B cell (primary cell): ENCODE measurements at regions not wholly inside any gene's neighbourhood (a gene's known extent, or its start where the extent isn't known, plus 50 kb on each side); places are given as distances from the start of the nearest gene placed in this dataset.

Experiments used
- ATAC-seq: fragments of 200-7000 bp; cut with Tn5 transposase; one replicate; pipeline ENCODE4 v1.10.0; 2021; ENCODE audit warnings: low read depth, mild to moderate bottlenecking, moderate number of reproducible peaks, moderate library complexity
- CTCF ChIA-PET: fragments of 350-600 bp; sonication (Branson Sonifier 250); formaldehyde crosslinking; loops from one replicate; lab custom pipeline; 2021; ENCODE audit warnings: antibody characterized with exemption, inconsistent platforms; lab: Charles Lee
- POLR2A ChIA-PET: fragments of 350-600 bp; sonication (Branson Sonifier 250); formaldehyde crosslinking; loops from one replicate; lab custom pipeline; 2021; ENCODE audit warnings: antibody characterized with exemption; lab: Charles Lee
- DNase-seq: peaks from one replicate; pipeline ENCODE4 v3.0.0; 2013
- H2AFZ ChIP-seq: 2 replicates; pipeline ENCODE4 v1.6.1; 2012; ENCODE audit warnings: mild to moderate bottlenecking, low read depth, low read length; ENCODE audit not compliant: insufficient read depth, poor library complexity, severe bottlenecking
- H3K27ac ChIP-seq, 2 donors: 1 replicate in 1 of 2; 2 replicates in 1 of 2; pipeline ENCODE4 v1.5.1; 2012 to 2013; ENCODE audit warnings: low read length in 2 of 2, mild to moderate bottlenecking in 2 of 2, moderate library complexity in 1 of 2
- H3K27me3 ChIP-seq, 4 experiments: fragments of 200-600 bp in 1 of 4; sonication (generic) in 1 of 4; replicated peaks in 1 of 4; 1 replicate in 2 of 4; 2 replicates in 2 of 4; pipeline versions ENCODE4 v1.6.1 to v1.7.0; 2013 to 2016; ENCODE audit warnings: low read length in 3 of 4, mild to moderate bottlenecking in 2 of 4, mixed read lengths in 1 of 4, moderate library complexity in 1 of 4; ENCODE audit not compliant: insufficient read depth in 4 of 4, control insufficient read depth in 3 of 4; ENCODE audit errors: control extremely low read depth in 1 of 4
- H3K36me3 ChIP-seq, 2 experiments: replicated peaks in 1 of 2; 1 replicate in 1 of 2; 2 replicates in 1 of 2; pipeline versions ENCODE4 v1.6.1 to v1.7.1; 2013; ENCODE audit warnings: low read length in 1 of 2; ENCODE audit not compliant: insufficient read depth in 2 of 2, control insufficient read depth in 1 of 2; ENCODE audit errors: control extremely low read depth in 1 of 2, extremely low read depth in 1 of 2
- H3K4me1 ChIP-seq, 2 donors: fragments of 200-600 bp in 1 of 2; sonication (generic) in 1 of 2; 1 replicate in 1 of 2; 2 replicates in 1 of 2; pipeline versions ENCODE4 v1.5.1 to v1.6.1; 2013 to 2017; ENCODE audit warnings: low read length in 2 of 2; ENCODE audit not compliant: control insufficient read depth in 2 of 2, insufficient read depth in 2 of 2
- H3K4me2 ChIP-seq: replicated peaks from 2 replicates; pipeline ENCODE3; 2012; ENCODE audit warnings: mild to moderate bottlenecking, low read depth, low read length; ENCODE audit not compliant: poor library complexity, severe bottlenecking
- H3K4me3 ChIP-seq, 5 experiments: fragments of 200-600 bp in 1 of 5; sonication (generic) in 1 of 5; 1 replicate in 3 of 5; 2 replicates in 2 of 5; pipeline versions ENCODE4 v1.5.1 to v1.7.0; 2011 to 2016; ENCODE audit warnings: low read length in 4 of 5, mild to moderate bottlenecking in 4 of 5, low read depth in 2 of 5, control low read depth in 1 of 5, moderate library complexity in 1 of 5; ENCODE audit not compliant: insufficient read depth in 1 of 5; ENCODE audit errors: control extremely low read depth in 1 of 5, extremely low read depth in 1 of 5
- H3K79me2 ChIP-seq: fragments of 200-600 bp; sonication (generic); one replicate; pipeline ENCODE4 v1.6.0; 2016; ENCODE audit warnings: low read length; ENCODE audit not compliant: control insufficient read depth, insufficient read depth
- H3K9ac ChIP-seq: fragments of 200-600 bp; sonication (generic); 2 replicates; pipeline ENCODE4 v1.6.1; 2017; ENCODE audit warnings: mild to moderate bottlenecking, low read length, moderate library complexity
- H3K9me3 ChIP-seq, 3 donors: one replicate each; pipeline versions ENCODE4 v1.6.1 to v1.7.1; 2013; ENCODE audit warnings: low read length in 2 of 3; ENCODE audit not compliant: control insufficient read depth in 2 of 3, insufficient read depth in 1 of 3; ENCODE audit errors: control extremely low read depth in 1 of 3
- H4K20me1 ChIP-seq: 2 replicates; pipeline ENCODE4 v1.6.0; 2012; ENCODE audit warnings: mild to moderate bottlenecking, low read length; ENCODE audit not compliant: insufficient read depth, control insufficient read depth, poor library complexity, severe bottlenecking
- H3K27ac Mint-ChIP-seq: one replicate; pipeline ENCODE4 v1.8.0; 2021; ENCODE audit warnings: mixed read lengths
- H3K27me3 Mint-ChIP-seq: one replicate; pipeline ENCODE4 v1.8.0; 2021; ENCODE audit warnings: mixed read lengths
- H3K4me1 Mint-ChIP-seq: one replicate; pipeline ENCODE4 v1.8.0; 2021; ENCODE audit warnings: mixed read lengths
- H3K4me3 Mint-ChIP-seq: one replicate; pipeline ENCODE4 v1.8.0; 2021; ENCODE audit warnings: mixed read lengths
- H3K9me3 Mint-ChIP-seq: one replicate; pipeline ENCODE4 v1.8.0; 2022; ENCODE audit warnings: mixed read lengths; ENCODE audit not compliant: insufficient read depth
- CTCF ChIP-seq: fragments of 200-600 bp; IDR thresholded peaks from one replicate; pipeline ENCODE4 v1.8.0; 2022; ENCODE audit warnings: antibody characterized with exemption, mild to moderate bottlenecking
- EZH2 ChIP-seq: IDR thresholded peaks from 2 replicates; pipeline ENCODE4 v1.6.1; 2012; ENCODE audit warnings: borderline replicate concordance, low read depth, mild to moderate bottlenecking, moderate library complexity, low read length; ENCODE audit not compliant: insufficient read depth, poor library complexity, severe bottlenecking
- WGBS: methylation state at CpG from one replicate; pipeline ENCODE4 v1.1.5; 2013; ENCODE audit warnings: missing lambda C conversion rate; ENCODE audit not compliant: insufficient coverage; 5-methylcytosine and 5-hydroxymethylcytosine counted together
- intact Hi-C: fragments of 100-400 bp; cut with micrococcal nuclease; formaldehyde crosslinking; loops from one replicate; pipeline ENCODE4 v1.10.0; 2022

- H3K4me1 Mint-ChIP-seq = no peaks in the 10 kb centered on the region
- H3K9me3 ChIP-seq = no peaks in the 10 kb centered on the region
- no peak for ATAC-seq
Observed at GRCh38 chr2:175729049-175729706, 272.9 kb downstream of the LNPK start.

GRCh38 chr2:175728032-175728431 lies 274.0 kb downstream of the LNPK start:
- no peak for ATAC-seq
- H3K9ac ChIP-seq = no peak overlapping the region
- H3K9me3 Mint-ChIP-seq = no peaks in the 10 kb centered on the region
- H3K27ac ChIP-seq = no peak overlapping the region
- no peaks in the 10 kb centered on the region for H3K27me3 ChIP-seq
- TF ChIP-seq EZH2 (no peak), CTCF (no peak)
- CTCF ChIA-PET = no interaction called here
- intact Hi-C loops = no loop called here
- H3K9me3 ChIP-seq = no peaks in the 10 kb centered on the region
- H3K4me1 ChIP-seq = no peaks in the 10 kb centered on the region
- no peak overlapping the region for H3K27ac Mint-ChIP-seq
- H3K4me1 Mint-ChIP-seq = no peaks in the 10 kb centered on the region
- WGBS = 57% methylated on average over 2 of the region's 4 CpGs
- no peaks in the 10 kb centered on the region for H3K27me3 Mint-ChIP-seq
- no peaks in the 10 kb centered on the region for H3K79me2 ChIP-seq
- POLR2A ChIA-PET = no interaction called here
- no peak overlapping the region for H3K4me3 Mint-ChIP-seq
- H3K4me2 ChIP-seq = no peak overlapping the region
- DNase-seq = no peak
- no peak overlapping the region for H2AFZ ChIP-seq
- no peak overlapping the region for H3K4me3 ChIP-seq
- H4K20me1 ChIP-seq = no peaks in the 10 kb centered on the region
- no peaks in the 10 kb centered on the region for H3K36me3 ChIP-seq

More at GRCh38 chr2:175729049-175729706, 272.9 kb downstream of the LNPK start:
- Mint-ChIP-seq H3K27ac (no peak overlapping the region), H3K4me3 (no peak overlapping the region), H3K27me3 (no peaks in the 10 kb centered on the region), H3K9me3 (no peaks in the 10 kb centered on the region)
- Histone ChIP-seq H3K9ac (no peak overlapping the region), H4K20me1 (no peaks in the 10 kb centered on the region), H3K4me2 (no peak overlapping the region), H3K4me1 (no peaks in the 10 kb centered on the region), H3K4me3 (no peak overlapping the region), H3K27ac (no peak overlapping the region), H3K27me3 (no peaks in the 10 kb centered on the region), H3K79me2 (no peaks in the 10 kb centered on the region), H2AFZ (no peak overlapping the region), H3K36me3 (no peaks in the 10 kb centered on the region)
- no peak for DNase-seq
- POLR2A ChIA-PET = no interaction called here
- WGBS = 72% methylated on average over 3 of the region's 4 CpGs
- TF ChIP-seq EZH2 (no peak), CTCF (no peak)
- CTCF ChIA-PET = no interaction called here
- intact Hi-C loops = no loop called here
